ENCODE measurements at regions not wholly inside any gene's neighbourhood (a gene's known extent, or its start where the extent isn't known, plus 50 kb on each side); places are given as distances from the start of the nearest gene placed in this dataset.

GRCh38 chr14:86946446-86946845 lies 1046.5 kb downstream of the GALC start:
- H3K4me3 ChIP-seq (ENCODE audit: low read depth, low read length) = no peak overlapping the region

GRCh38 chr14:86944434-86944833 lies 1048.5 kb downstream of the GALC start:
- no peak overlapping the region for H3K4me3 ChIP-seq (ENCODE audit: low read depth, low read length)
- no peak for TF ChIP-seq CTCF (IDR thresholded peaks at IDR 0.05; ENCODE audit: insufficient read depth, low read depth, low read length, missing control alignments)
- no peak for DNase-seq (ENCODE audit: low read depth)

More at GRCh38 chr14:86946446-86946845, 1046.5 kb downstream of the GALC start:
- DNase-seq (ENCODE audit: low read depth) = no peak
- TF ChIP-seq CTCF (IDR thresholded peaks at IDR 0.05; ENCODE audit: insufficient read depth, low read depth, low read length, missing control alignments) = no peak

- H3K4me3 ChIP-seq (ENCODE audit: low read depth, low read length) = no peak overlapping the region
- TF ChIP-seq CTCF (IDR thresholded peaks at IDR 0.05; ENCODE audit: insufficient read depth, low read depth, low read length, missing control alignments) = no peak
- no peak for DNase-seq (ENCODE audit: low read depth)
Observed at GRCh38 chr14:86943391-86944365, 1049.3 kb downstream of the GALC start.

- TF ChIP-seq CTCF (IDR thresholded peaks at IDR 0.05; ENCODE audit: insufficient read depth, low read depth, low read length, missing control alignments) = no peak
- no peak for DNase-seq (ENCODE audit: low read depth)
- no peak overlapping the region for H3K4me3 ChIP-seq (ENCODE audit: low read depth, low read length)
Observed at GRCh38 chr14:86942936-86943335, 1050.0 kb downstream of the GALC start.

- DNase-seq (ENCODE audit: low read depth) = no peak
- no peak for TF ChIP-seq CTCF (IDR thresholded peaks at IDR 0.05; ENCODE audit: insufficient read depth, low read depth, low read length, missing control alignments)
- no peak overlapping the region for H3K4me3 ChIP-seq (ENCODE audit: low read depth, low read length)
Observed at GRCh38 chr14:86940106-86940505, 1052.9 kb downstream of the GALC start.

GRCh38 chr14:86938320-86938719 lies 1054.7 kb downstream of the GALC start:
- no peak overlapping the region for H3K4me3 ChIP-seq (ENCODE audit: low read depth, low read length)
- TF ChIP-seq CTCF (IDR thresholded peaks at IDR 0.05; ENCODE audit: insufficient read depth, low read depth, low read length, missing control alignments) = no peak
- no peak for DNase-seq (ENCODE audit: low read depth)

Data from GM12865 (cell line).